BJ (cell line): ENCODE measurements at regions not wholly inside any gene's neighbourhood (a gene's known extent, or its start where the extent isn't known, plus 50 kb on each side); places are given as distances from the start of the nearest gene placed in this dataset.

ENCODE experiments used
- CTCF ChIA-PET: fragments of 350-600 bp; formaldehyde crosslinking; extraction: SDS; loops from one replicate; lab custom pipeline; 2021; ENCODE audit warnings: antibody characterized with exemption, inconsistent platforms; lab: Yijun Ruan, JAX
- POLR2A ChIA-PET: fragments of 300-600 bp; sonication (Branson Sonifier 250); formaldehyde crosslinking; extraction: SDS; loops from one replicate; lab custom pipeline; 2021; ENCODE audit warnings: antibody characterized with exemption; lab: Charles Lee
- DNase-seq: peaks from one replicate; pipeline ENCODE4 v3.0.0-alpha.2; 2011; ENCODE audit warnings: low read depth
- H3K27me3 ChIP-seq: 2 replicates; pipeline ENCODE4 v1.6.0; 2011; ENCODE audit warnings: low read length; ENCODE audit not compliant: control insufficient read depth, insufficient read depth
- H3K36me3 ChIP-seq: 2 replicates; pipeline ENCODE4 v1.5.1; 2011; ENCODE audit warnings: low read length; ENCODE audit not compliant: control insufficient read depth, insufficient read depth
- H3K4me3 ChIP-seq: 2 replicates; pipeline ENCODE4 v1.5.1; 2011; ENCODE audit warnings: low read depth, mild to moderate bottlenecking, control low read depth, low read length
- TF ChIP-seq, protein P1 (sequence below): IDR thresholded peaks from 2 replicates; pipeline ENCODE4 v1.5.1; 2011; ENCODE audit warnings: low read depth, mild to moderate bottlenecking, control low read depth, inconsistent platforms, low read length, moderate library complexity; ENCODE audit not compliant: insufficient read depth

DNA sequence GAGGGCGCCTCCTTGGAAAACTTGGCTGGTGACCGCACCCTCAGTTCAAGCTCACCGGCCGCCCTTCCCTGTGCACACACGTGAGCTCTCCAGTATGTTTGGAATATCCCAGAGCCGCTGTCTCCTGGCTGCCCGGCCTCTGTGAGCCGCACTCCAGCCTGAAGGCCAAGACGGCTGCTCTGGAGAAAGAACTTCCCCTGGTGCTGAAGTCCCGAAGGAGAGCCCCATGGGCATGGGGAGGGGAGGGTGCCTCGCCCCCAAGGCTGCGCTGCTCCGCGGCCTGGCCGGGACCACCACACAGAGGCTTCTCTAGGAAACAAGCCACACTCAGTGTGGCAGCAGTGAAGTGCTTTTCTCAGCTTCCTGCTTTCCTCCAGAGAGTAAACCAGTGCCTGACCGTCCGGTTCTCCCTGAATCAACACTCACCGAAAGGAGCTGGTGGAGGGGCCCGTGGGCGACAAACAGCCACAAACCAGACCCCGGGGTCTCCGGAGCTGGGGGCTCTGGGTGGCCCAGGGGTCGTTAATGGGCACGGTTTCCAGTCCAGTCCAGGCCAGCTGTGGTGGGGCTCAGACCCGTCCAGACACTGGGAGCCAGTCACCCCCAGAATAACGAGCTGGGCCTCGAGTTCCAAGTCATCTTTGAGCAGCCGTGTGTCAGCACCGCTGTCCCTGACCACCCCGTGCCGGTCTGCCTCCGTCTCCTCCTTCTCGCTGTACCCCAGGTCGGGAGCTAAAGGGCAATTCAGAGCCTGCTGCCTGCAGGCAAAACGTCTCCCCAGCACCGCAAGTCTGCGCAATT, 87.4 kb upstream of the BHLHE23 start:
- POLR2A ChIA-PET = no interaction called here
- CTCF ChIA-PET = interaction anchor here (1.2 kb wide), 1 partner anchor 122 kb away, joined by 3 read pairs; no protein-coding TSS in a partner anchor
- no peaks in the 10 kb centered on the region for H3K36me3 ChIP-seq
- TF ChIP-seq, protein P1, sequence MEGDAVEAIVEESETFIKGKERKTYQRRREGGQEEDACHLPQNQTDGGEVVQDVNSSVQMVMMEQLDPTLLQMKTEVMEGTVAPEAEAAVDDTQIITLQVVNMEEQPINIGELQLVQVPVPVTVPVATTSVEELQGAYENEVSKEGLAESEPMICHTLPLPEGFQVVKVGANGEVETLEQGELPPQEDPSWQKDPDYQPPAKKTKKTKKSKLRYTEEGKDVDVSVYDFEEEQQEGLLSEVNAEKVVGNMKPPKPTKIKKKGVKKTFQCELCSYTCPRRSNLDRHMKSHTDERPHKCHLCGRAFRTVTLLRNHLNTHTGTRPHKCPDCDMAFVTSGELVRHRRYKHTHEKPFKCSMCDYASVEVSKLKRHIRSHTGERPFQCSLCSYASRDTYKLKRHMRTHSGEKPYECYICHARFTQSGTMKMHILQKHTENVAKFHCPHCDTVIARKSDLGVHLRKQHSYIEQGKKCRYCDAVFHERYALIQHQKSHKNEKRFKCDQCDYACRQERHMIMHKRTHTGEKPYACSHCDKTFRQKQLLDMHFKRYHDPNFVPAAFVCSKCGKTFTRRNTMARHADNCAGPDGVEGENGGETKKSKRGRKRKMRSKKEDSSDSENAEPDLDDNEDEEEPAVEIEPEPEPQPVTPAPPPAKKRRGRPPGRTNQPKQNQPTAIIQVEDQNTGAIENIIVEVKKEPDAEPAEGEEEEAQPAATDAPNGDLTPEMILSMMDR = no peak
- H3K27me3 ChIP-seq = peaks cover 3% of the 10 kb centered on the region
- H3K4me3 ChIP-seq = no peak overlapping the region
- DNase-seq = no peak

DNA sequence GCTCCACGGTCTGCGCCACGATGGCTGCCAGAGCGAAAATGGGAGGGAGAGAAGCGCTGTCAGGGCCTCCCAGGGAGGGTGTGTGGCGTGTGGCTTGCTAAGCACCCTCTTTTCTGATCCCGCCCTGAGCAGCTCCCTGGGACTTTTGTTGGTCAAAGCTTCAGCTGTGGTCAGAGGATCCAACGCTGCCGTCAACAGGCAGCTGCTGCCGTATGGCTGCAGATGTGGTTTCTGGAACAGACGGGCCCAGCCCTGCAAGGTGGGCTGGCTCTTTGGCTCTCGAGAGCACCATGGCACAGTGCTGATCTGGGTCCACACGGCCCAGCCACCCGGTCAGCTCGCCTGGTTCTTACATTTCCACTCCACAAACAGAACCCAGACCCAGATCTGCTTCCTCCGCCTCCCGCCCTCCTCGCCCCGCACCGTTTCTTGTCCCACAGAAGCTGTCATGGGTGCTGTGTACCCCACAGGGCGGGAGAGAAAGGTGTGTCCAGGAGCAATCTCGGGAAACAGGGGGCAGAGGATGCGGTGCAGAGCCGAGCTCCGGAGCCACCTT, 86.0 kb upstream of the BHLHE23 start:
- DNase-seq = no peak
- ChIA-PET POLR2A (no interaction called here), CTCF (no interaction called here)
- TF ChIP-seq, protein P1 = no peak
- Histone ChIP-seq H3K36me3 (no peaks in the 10 kb centered on the region), H3K4me3 (no peak overlapping the region), H3K27me3 (peaks cover 3% of the 10 kb centered on the region)

DNA sequence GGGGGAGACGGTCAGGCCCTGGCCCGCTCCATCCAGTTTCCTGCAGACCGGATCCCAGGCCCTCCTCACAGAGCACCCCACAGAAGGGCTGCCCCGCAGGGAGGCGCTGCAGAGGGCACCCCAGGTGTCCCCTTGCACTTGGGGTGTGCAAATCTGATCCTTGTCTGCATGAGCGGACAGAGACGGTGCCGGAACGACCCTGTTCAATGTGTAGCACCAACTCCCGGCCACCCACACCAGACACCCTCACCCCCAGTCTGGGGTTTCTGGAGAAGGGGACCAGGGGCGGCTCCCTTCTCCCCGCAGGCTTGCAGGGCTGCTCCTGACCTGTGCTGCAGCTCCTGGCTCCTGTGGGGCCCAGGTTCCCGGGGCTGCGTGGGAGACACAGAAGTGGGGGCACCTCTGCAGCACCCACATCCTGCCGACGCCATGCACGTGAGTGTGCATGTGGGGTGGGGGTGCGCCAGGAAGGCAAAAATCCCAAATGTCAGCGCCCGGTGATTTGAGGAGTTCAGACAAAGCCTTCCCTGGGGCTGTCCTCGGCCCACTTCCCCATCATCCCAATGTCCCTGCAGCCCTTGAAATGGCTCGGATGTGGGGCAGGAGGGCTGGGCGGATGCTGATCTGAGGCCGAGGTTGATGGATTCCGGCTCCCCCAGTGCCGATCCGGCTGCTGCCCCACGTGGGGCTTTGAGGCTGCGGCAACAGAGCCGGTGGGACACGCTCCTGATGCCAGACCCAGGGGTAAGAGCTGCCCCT, 85.3 kb upstream of the BHLHE23 start:
- TF ChIP-seq, protein P1 = no peak
- CTCF ChIA-PET = no interaction called here
- no peaks in the 10 kb centered on the region for H3K36me3 ChIP-seq
- DNase-seq = no peak
- peaks cover 3% of the 10 kb centered on the region for H3K27me3 ChIP-seq
- no peak overlapping the region for H3K4me3 ChIP-seq
- POLR2A ChIA-PET = no interaction called here

DNA sequence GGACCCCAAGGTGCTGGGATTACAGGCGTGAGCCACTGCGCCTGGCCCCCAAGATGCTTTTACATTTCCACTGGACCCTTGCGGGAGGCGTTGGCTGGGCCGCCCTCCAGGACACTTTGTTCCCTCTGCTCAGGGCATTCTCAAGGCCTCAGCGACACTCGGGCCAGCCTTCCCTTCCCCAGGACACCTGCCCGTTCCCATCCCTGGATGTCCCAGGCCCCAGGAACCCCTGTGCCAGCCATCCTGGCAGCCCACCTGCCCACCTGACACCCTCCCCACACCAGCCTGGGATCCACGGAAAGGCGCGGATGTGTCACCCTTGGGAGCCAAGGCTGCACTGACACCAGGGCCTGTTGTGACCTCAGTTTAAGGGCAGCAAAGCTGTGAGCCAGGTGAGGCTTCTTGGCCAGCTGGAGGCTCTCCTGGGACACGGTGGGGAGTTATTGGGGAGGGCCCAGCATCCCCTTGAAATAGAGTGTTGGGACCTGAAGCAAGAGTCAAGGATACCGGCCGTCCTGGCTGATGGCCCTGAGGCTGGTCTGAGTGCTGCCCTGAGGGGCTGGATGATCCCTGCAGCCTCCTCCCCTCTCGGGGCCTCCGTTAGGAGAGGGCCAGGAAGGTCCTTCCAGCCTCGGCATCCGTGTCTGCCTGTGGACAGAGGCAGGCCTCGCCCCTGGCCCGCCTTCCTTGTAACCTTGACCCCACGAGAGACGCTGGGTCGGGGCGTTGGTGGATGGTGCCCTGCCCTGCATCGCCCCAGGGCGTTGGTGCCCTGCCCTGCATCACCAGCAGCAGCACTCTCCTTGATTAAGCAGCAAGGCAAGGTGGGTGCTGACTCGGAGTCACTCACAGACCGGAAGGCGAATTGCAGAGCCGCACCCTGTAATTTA, 84.2 kb upstream of the BHLHE23 start:
- TF ChIP-seq, protein P1 = no peak
- ChIA-PET POLR2A (no interaction called here), CTCF (no interaction called here)
- peaks cover 3% of the 10 kb centered on the region for H3K27me3 ChIP-seq
- no peak for DNase-seq
- no peaks in the 10 kb centered on the region for H3K36me3 ChIP-seq
- no peak overlapping the region for H3K4me3 ChIP-seq

DNA sequence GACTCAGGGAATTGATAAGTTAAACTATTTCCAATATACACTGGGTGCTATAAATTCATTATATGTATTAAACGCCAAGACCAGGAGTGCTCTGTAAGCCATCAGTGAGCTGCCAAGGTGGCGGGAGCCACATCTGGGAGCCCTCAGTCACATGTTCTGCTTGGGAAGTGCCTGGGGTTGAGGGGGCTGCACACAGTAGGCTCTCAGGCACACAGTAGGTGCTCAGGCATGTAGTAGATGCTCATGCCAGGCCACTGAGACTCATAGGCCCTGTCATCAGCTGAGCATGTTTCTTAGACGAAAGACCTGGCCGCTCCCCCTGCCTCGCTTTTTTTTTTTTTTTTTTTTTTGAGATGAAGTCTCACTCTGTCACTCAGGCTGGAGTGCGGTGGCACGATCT, 83.3 kb upstream of the BHLHE23 start:
- H3K27me3 ChIP-seq = peaks cover 3% of the 10 kb centered on the region
- CTCF ChIA-PET = no interaction called here
- H3K4me3 ChIP-seq = no peak overlapping the region
- H3K36me3 ChIP-seq = no peaks in the 10 kb centered on the region
- TF ChIP-seq, protein P1 = no peak
- DNase-seq = no peak
- POLR2A ChIA-PET = no interaction called here
